Hematopoietic multipotent progenitor cell treated with erythropoietin and hydrocortisone succinate and interleukin-3 and kit ligand, for 6 days (in vitro differentiated cells): ENCODE measurements at regions not wholly inside any gene's neighbourhood (a gene's known extent, or its start where the extent isn't known, plus 50 kb on each side); places are given as distances from the start of the nearest gene placed in this dataset.

Experiments used
- DNase-seq: peaks from one replicate; pipeline ENCODE4 v3.0.0-alpha.2; 2015

- DNase-seq: peak; percentile 67
Observed at GRCh38 chr3:31232055-31233025, 300.4 kb upstream of the STT3B start.

DNA sequence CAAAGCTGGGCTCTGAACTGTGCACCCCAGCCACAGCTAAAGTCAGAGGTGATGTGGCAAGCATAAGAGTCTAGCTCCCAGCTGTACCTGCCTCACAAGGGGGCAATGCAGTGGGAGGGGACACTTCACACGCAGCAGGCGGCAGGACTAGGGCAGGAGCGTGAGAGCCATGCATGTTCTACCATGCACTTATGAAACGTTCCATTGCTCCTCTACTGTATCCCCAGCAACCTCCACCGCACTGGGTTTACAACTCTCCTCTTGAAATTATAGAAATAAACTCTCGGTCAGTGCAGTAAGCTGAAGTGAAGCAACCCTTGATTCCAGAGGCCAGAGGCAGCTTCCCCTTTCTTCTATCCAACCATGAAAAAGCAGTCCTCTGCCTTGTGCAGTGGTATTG is 298.6 kb upstream of the STT3B start:
- DNase-seq: peak; percentile 60

GRCh38 chr3:31235062-31235700 is 297.5 kb upstream of the STT3B start:
- no peak for DNase-seq

- DNase-seq: no peak
Observed at GRCh38 chr3:31237887-31238286, 294.8 kb upstream of the STT3B start.

GRCh38 chr3:31240013-31240412 is 292.7 kb upstream of the STT3B start:
- DNase-seq: no peak

DNA sequence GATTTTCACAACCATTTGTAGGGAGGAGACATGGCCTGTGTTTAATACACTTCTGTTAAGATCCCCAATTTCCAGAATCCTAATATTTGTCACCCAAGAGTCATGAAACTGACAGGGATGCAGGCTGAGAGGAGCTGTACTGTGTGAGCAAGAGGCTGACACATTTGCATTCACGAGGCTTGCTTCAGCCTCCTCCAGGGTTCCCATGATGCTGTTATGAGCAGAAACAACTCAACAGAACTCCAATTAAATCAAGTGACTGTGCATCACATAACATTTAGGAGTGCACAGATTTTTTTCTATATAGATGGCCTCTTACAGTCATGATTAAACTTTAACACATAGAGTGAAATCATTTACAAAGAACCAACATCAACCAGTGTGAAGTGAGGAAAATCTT is 292.3 kb upstream of the STT3B start:
- DNase-seq: no peak

GRCh38 chr3:31240874-31241273 is 291.9 kb upstream of the STT3B start:
- no peak for DNase-seq

GRCh38 chr3:31241533-31241932 is 291.2 kb upstream of the STT3B start:
- no peak for DNase-seq

DNA sequence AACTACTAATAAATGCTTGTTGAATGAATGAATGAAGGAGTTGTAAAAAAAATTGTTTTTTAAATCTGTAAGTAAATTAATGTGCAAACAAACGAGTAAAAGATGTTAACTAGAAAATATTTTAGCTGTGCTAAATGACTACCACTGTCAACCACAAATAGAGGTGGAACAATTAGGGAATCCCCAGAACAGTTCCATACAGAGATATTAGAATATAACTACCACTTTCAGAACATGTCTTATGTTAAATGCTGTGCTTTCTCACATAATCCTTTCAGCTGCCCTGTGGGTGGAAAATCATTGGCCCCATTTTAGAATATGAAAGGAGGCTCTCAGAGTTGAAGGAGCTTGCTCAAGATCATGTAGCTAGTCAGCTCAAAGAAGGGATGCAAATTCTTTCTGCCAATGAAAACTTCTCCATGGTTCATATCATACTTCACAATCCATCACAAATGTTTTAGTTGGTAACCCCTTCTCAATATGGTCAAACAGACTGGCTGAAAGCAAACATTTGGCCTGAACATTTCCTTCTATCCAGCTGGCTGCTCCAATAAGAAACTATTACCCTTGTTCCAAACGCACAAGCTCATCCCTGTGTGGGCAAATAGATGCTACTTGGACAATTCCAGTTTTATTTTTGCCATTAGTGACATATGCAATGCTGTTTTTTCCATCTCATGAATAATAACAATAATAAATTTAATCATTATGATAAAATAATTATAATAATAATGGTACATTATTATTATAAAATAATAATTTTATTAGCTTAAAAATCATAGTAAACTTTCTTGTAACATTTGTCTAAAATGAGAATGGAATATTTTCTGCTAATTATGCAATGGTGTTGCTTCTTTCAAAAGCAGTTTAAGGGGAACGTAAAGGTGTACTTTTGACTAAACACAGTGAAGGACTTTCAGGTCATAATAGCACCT is 290.4 kb upstream of the STT3B start:
- no peak for DNase-seq

DNA sequence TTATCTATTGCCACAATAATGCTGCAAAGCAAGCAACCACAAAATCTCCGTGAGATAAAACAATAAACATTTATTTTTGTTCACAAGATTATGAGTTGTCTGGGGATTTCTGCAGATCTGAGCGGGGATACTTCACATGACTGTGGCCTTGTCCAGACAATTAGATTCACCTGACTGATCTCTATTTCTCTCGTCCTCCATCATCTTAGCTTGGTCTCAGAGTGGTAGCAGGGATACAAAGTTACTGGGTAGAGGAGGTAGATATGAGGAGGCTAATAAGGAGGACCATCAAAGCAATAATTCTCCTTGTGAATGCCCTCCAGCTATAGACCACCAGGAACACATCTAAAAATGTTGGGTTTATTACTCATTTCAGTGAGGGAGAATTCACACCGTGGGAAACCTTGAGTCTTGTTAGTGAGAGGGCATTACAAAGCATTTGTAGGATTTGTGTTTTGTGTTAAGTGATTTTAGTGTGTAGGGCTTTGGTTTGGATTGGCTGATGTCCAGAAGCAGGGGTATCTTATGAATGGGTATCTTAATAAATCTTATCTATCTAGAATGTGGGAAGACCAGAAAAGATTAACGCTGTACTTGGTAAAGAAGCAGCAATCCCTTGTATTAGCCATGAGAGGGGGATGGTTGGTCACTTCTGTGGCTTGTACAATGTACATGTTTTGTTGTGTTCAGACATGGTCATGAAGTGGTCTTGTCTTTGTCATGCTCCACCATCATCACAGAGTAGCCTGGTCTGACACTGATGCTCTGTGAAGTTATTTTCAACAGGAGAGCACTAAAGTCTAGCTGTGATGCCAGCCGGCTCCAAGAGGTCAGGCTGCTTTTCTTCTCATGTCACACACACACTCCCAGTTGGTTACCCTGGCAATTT is 287.6 kb upstream of the STT3B start:
- no peak for DNase-seq

GRCh38 chr3:31246293-31247062 is 286.2 kb upstream of the STT3B start:
- no peak for DNase-seq

DNA sequence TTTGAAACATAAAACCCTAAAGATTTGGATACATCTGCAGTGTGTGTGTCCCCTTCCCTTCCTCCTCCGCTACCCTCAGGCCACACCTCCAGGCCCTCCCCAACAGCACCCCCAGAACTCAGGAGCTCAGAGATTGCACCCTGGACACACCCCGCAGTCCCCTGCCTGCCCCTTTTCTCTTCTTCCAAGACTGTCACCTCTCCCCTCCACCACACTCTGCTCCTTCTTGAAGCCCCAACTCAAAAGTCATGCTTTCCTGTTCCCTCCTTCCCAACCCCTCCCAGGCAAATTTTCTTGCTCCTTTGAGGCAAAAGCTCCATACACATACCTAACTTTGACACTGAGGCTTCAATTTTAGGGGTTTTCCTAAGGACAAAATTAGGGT is 285.7 kb upstream of the STT3B start:
- no peak for DNase-seq

GRCh38 chr3:31247850-31248562 is 284.7 kb upstream of the STT3B start:
- DNase-seq: no peak

DNA sequence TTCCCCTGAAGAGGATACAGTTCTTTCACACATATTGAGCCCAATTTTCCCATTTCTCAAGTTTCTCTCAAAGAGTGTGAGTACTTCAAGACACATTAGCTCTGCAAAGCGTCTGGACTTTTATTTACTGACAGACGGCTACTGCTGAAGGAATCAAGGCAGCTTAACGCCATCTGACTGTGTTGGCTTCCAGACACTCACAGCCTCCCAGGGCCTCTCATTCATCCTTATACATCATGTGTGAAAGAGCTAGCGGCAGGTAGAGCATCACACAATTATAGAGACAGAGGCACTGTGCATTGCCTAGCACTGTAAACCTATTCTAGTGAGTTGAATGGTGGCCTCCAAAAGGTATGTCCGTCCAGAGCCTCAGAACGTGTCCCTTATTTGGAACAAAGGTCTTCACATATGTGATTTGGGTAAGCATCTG is 284.1 kb upstream of the STT3B start:
- no peak for DNase-seq

DNA sequence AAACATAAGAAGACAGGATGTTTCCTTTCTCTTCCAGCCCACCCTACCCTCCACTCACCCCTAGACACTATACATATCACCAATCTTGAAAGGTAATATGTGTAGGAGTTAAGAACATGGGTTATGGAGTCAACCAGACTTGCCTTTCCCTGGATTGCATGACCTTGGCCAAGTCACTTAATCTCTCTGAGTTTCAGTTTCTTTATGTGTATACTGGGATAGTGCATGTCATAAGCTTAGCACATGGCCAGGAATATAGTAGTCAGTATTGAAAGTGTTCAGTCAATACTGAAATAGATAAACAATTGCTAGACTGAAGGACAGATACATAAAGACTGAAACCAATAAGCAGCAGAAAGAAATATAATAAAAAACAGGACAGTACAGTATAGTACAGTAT is 283.2 kb upstream of the STT3B start:
- DNase-seq: no peak

GRCh38 chr3:31250116-31250777 is 282.5 kb upstream of the STT3B start:
- DNase-seq: no peak

DNA sequence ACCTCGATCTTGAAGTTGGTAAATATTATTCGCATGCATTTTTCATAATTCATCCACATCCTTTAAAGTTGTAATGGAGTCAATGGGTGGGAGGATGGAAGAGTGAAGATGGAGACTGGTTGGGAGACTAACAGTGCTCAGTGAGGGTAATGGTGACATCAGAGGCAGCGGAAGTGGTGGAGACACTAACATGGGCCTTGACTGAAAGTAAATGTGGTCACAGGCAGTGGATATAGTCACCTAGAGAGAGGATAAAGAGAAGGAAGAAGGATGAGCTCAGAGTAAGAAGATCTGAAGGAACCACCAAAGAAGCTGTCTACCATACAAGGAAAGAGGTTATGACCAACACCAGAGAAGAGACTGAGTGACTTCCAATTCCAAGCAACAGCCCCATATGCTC is 281.6 kb upstream of the STT3B start:
- no peak for DNase-seq

DNA sequence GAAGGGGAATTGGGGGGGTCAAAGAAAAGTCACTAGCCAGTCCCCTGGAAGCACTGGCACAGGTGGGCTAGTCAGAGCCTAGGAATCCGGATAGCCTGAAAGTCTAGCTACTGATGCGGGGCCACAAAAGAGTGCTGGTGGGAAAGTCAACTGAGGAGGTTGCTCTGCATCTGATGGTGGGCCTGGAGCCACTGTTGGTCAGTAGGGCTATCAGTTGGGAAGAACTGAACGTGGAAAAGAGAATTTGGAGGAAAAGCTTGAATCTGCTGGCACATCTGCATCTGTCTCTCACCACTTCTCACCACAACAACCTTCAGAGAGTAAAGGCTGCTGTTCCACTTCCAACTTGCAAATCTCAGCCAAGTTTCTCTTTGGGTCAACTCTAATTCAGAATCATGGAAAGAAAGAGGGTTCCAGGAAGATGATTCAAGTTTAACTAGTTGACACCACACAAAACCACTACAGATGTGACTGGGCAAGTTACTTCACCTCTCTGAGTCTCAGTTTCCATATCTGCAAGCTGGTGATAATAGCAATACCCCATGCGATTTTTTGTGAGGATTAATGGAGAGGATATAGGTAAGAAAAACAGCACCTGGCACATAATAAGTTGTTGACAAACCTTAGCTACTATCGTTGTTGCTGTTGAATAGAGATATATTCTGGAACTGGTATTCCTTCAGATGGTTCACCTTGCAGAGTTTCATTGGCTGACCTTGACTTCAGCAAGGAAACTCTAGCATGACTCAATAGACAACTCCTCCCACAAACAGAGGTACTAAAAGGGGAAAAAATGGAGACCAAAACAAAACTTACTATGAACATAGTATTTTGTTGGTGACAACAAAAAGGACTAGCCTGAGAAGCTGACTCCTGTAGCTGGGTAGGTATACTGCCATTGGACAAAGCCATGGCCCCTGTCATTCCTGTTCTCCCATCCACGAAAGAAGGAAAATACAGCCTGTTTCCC is 280.2 kb upstream of the STT3B start:
- no peak for DNase-seq

GRCh38 chr3:31253782-31254181 is 278.9 kb upstream of the STT3B start:
- DNase-seq: no peak
